Testis (tissue), 2 donors: ENCODE measurements at regions not wholly inside any gene's neighbourhood (a gene's known extent, or its start where the extent isn't known, plus 50 kb on each side); places are given as distances from the start of the nearest gene placed in this dataset.

Source experiments
- DNase-seq: peaks from one replicate; pipeline ENCODE4 v3.0.0-alpha.2; 2019
- H3K27ac ChIP-seq, 2 donors: fragments of 200-600 bp; sonication (generic); one replicate each; pipeline ENCODE4 v1.5.1; 2019
- H3K27me3 ChIP-seq: fragments of 200-600 bp; sonication (generic); one replicate; pipeline ENCODE4 v1.5.1; 2019
- H3K36me3 ChIP-seq: fragments of 200-600 bp; sonication (generic); one replicate; pipeline ENCODE4 v1.5.1; 2017; ENCODE audit warnings: low read depth; ENCODE audit errors: missing control alignments
- H3K4me1 ChIP-seq: fragments of 200-600 bp; sonication (generic); one replicate; pipeline ENCODE4 v1.5.1; 2019
- H3K4me3 ChIP-seq, 2 donors: fragments of 200-600 bp; sonication (generic); one replicate each; pipeline ENCODE4 v1.5.1; 2017 to 2019
- H3K9me3 ChIP-seq: fragments of 200-600 bp; sonication (generic); one replicate; pipeline ENCODE4 v1.5.1; 2017
- POLR2A ChIP-seq: fragments of 450-650 bp; IDR thresholded peaks from one replicate; pipeline ENCODE4 v1.6.1; 2017; ENCODE audit warnings: antibody characterized with exemption, mild to moderate bottlenecking, moderate library complexity
- WGBS, 2 donors: methylation state at CpG; one replicate each; pipeline ENCODE4 v1.1.5; 2018; 5-methylcytosine and 5-hydroxymethylcytosine counted together
- intact Hi-C: fragments of 100-400 bp; cut with DNase I; formaldehyde crosslinking; loops from one replicate; pipeline ENCODE4 v1.15.1; 2023; ENCODE audit warnings: low total_unique reads
- TF ChIP-seq, protein P1 (sequence below), 3 experiments: fragments of 450-650 bp in 2 of 3; fragments of 200-600 bp in 1 of 3; sonication (generic) in 1 of 3; IDR thresholded peaks; one replicate each; pipeline ENCODE4 v1.5.1; 2016 to 2019; ENCODE audit warnings: antibody characterized with exemption in 3 of 3, mild to moderate bottlenecking in 2 of 3, moderate library complexity in 1 of 3

DNA sequence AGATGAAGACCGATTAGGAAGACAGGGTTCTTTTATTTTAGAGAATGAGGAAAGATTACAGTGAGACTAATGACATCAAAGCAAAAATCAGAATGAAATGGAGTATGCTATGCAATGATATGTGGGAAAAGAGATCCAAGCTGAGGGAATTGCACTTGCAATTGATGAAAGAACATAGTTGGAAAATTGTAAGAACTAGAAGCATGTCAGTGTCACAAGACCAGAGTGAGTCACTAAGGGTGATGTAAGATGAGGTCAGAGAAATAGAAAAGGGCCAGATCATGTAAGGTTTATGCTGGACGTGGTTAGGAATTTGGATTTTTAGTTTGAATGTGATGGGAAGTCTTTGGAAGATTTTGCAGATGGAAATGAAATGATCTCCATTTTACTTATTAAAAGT lies 1937.3 kb downstream of the OLFM4 start:
- Histone ChIP-seq H3K27me3 (no peaks in the 10 kb centered on the region), H3K27ac (no peak overlapping the region), H3K36me3 (no peaks in the 10 kb centered on the region), H3K4me3 (no peak overlapping the region), H3K9me3 (no peaks in the 10 kb centered on the region), H3K4me1 (no peaks in the 10 kb centered on the region)
- TF ChIP-seq, protein P1, sequence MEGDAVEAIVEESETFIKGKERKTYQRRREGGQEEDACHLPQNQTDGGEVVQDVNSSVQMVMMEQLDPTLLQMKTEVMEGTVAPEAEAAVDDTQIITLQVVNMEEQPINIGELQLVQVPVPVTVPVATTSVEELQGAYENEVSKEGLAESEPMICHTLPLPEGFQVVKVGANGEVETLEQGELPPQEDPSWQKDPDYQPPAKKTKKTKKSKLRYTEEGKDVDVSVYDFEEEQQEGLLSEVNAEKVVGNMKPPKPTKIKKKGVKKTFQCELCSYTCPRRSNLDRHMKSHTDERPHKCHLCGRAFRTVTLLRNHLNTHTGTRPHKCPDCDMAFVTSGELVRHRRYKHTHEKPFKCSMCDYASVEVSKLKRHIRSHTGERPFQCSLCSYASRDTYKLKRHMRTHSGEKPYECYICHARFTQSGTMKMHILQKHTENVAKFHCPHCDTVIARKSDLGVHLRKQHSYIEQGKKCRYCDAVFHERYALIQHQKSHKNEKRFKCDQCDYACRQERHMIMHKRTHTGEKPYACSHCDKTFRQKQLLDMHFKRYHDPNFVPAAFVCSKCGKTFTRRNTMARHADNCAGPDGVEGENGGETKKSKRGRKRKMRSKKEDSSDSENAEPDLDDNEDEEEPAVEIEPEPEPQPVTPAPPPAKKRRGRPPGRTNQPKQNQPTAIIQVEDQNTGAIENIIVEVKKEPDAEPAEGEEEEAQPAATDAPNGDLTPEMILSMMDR (IDR thresholded peaks at IDR 0.05): no peak
- TF ChIP-seq POLR2A: no peak
- 83 to 92% methylated on average over 2 of the region's 2 CpGs for WGBS, 2 donors
- DNase-seq: no peak
- intact Hi-C loops: no loop called here

DNA sequence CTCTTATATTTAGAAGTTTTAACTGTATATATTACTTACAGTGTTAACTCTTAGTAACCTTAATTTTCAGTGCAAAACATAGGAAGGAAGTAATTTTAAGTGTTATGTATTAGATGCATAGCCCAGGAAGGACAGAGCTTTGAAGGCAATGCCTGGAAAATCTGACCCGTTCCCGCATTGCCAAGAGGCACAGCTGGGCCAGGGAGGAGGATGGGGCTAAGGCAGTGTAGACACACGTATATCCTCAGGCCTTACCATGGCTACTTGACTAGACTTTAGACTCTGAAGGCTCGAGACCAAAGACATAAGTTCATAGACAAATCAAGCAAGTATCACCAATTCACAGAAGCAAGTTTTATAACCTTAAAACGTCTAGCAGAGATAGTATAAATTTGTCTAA lies 1944.2 kb downstream of the OLFM4 start:
- 75 to 87% methylated on average over 5 of the region's 5 CpGs for WGBS, 2 donors
- intact Hi-C loops: no loop called here
- Histone ChIP-seq H3K4me3 (no peak overlapping the region), H3K9me3 (no peaks in the 10 kb centered on the region), H3K27me3 (no peaks in the 10 kb centered on the region), H3K36me3 (no peaks in the 10 kb centered on the region), H3K4me1 (no peaks in the 10 kb centered on the region), H3K27ac (no peak overlapping the region)
- DNase-seq: no peak
- no peak for TF ChIP-seq POLR2A
- TF ChIP-seq, protein P1 (IDR thresholded peaks at IDR 0.05): no peak

DNA sequence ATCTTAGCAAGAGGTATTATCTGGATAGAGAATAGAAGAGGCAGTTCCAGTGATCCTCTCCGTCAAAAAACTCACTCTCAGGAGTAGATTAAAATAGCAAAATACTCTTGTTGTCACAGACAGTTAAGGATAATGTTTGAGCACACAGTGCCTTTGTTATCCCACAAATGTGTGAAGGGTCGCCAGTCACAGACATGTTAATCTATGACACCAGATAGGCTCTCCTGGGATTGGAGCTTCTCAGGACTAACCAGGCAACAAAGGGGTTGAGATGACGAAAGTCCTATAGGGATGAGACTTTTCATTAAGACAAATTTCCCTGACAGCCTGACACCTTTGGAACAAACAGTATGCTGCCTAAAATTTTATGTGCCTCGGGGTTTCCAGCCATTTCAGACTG lies 1947.1 kb downstream of the OLFM4 start:
- no peak for DNase-seq
- Histone ChIP-seq H3K36me3 (no peaks in the 10 kb centered on the region), H3K4me3 (no peak overlapping the region), H3K4me1 (no peaks in the 10 kb centered on the region), H3K9me3 (no peaks in the 10 kb centered on the region), H3K27ac (no peak overlapping the region), H3K27me3 (no peaks in the 10 kb centered on the region)
- WGBS, 2 donors: 83% methylated on average over 4 of the region's 4 CpGs
- TF ChIP-seq, protein P1 (IDR thresholded peaks at IDR 0.05): no peak
- no peak for TF ChIP-seq POLR2A
- intact Hi-C loops: no loop called here

DNA sequence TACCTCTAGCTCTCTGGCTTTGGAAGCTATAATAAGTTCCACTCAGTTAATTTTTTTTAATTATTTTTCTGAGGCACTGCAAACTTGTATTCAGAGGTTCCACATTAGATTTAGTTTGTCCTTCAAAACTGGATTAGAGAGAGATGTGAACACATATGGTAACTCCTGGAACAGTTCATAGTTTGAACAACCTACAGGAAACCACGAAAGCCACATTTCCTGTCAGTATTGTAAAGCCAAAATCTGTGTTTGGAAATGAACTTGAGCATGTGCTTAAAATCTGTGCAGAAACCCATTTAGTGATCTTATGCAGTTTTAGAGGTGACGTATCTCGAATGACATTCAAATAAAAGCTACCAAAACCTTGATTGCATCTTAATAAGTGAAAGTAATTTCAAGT lies 1952.0 kb downstream of the OLFM4 start:
- no peak for DNase-seq
- 71 to 81% methylated on average over 3 of the region's 3 CpGs for WGBS, 2 donors
- no peak overlapping the region for H3K4me3 ChIP-seq

DNA sequence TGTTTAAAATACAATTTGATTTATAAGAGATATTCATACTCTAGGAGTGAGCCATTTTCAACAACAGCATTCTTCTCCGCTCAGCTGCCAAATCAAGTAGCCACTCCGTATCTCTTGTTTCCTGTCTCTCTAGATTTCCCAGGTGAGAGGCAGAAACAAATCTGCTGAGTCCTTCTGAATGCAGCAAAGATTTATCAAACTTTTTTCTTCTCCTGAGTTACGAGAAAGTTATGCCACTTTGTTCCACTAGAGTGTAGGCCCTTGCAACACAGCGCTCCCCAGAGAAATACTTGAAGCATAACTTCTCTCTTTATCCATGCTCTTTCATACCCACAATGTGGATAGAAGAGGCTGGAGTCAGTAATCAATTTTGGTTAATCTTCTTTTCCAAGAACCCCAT lies 1960.8 kb downstream of the OLFM4 start:
- Histone ChIP-seq H3K4me3 (no peak overlapping the region), H3K4me1 (no peaks in the 10 kb centered on the region), H3K27me3 (no peaks in the 10 kb centered on the region), H3K9me3 (no peaks in the 10 kb centered on the region), H3K36me3 (no peaks in the 10 kb centered on the region), H3K27ac (no peak overlapping the region)
- TF ChIP-seq, protein P1 (IDR thresholded peaks at IDR 0.05): peak in 1 of 3 experiments; percentile 6
- no peak for TF ChIP-seq POLR2A
- intact Hi-C loops: no loop called here
- 84 to 86% methylated on average over 4 of the region's 4 CpGs for WGBS, 2 donors
- no peak for DNase-seq

More for the DNA sequence above, 1952.0 kb downstream of the OLFM4 start:
- Histone ChIP-seq H3K9me3 (no peaks in the 10 kb centered on the region), H3K4me1 (no peaks in the 10 kb centered on the region), H3K36me3 (no peaks in the 10 kb centered on the region), H3K27me3 (no peaks in the 10 kb centered on the region), H3K27ac (no peak overlapping the region)
- no peak for TF ChIP-seq POLR2A
- TF ChIP-seq, protein P1 (IDR thresholded peaks at IDR 0.05): no peak
- intact Hi-C loops: no loop called here
